IPS-20b (cell line): ENCODE measurements at regions not wholly inside any gene's neighbourhood (a gene's known extent, or its start where the extent isn't known, plus 50 kb on each side); places are given as distances from the start of the nearest gene placed in this dataset.

ENCODE experiments used
- H3K27ac ChIP-seq: one replicate; pipeline ENCODE4 v1.5.1; 2013; ENCODE audit warnings: low read length
- H3K27me3 ChIP-seq: 2 replicates; pipeline ENCODE4 v1.6.1; 2013; ENCODE audit warnings: mild to moderate bottlenecking, low read length, inconsistent platforms; ENCODE audit not compliant: insufficient read depth
- H3K36me3 ChIP-seq: 2 replicates; pipeline ENCODE4 v1.6.1; 2013; ENCODE audit warnings: low read depth, mild to moderate bottlenecking, inconsistent platforms, low read length, moderate library complexity; ENCODE audit not compliant: insufficient read depth
- H3K4me1 ChIP-seq: 2 replicates; pipeline ENCODE4 v1.6.1; 2013; ENCODE audit warnings: mild to moderate bottlenecking, control low read depth, inconsistent platforms, low read length, moderate library complexity; ENCODE audit not compliant: insufficient read depth
- H3K4me3 ChIP-seq: 2 replicates; pipeline ENCODE4 v1.5.1; 2013; ENCODE audit warnings: mild to moderate bottlenecking, low read length, inconsistent platforms
- H3K9ac ChIP-seq: 2 replicates; pipeline ENCODE4 v1.6.1; 2013; ENCODE audit warnings: low read depth, mild to moderate bottlenecking, inconsistent platforms, low read length, moderate library complexity
- H3K9me3 ChIP-seq: 2 replicates; pipeline ENCODE4 v1.6.1; 2013; ENCODE audit warnings: mild to moderate bottlenecking, low read depth, low read length, inconsistent platforms; ENCODE audit not compliant: insufficient read depth

DNA sequence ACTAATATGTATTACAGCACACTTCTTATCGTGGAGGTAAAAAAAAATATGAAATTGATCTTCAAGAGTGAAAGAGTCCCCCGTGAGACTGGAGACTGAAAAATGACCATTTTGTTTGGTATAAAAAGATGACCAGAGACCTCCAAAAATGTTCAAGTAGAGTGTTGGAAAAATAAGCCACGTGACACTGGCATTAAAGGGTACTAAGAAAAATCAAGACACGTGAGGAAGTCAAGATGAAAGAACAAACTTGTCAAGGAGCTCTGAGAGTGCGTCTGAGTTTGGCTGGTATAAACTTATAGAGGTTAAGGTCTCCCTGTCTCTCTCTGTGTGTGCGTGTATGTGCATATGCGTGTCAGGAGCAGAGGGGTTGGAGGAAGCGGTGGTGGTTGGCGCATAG lies 362.7 kb upstream of the COBL start:
- no peaks in the 10 kb centered on the region for H3K4me1 ChIP-seq
- H3K9ac ChIP-seq = no peak overlapping the region
- H3K27me3 ChIP-seq = no peaks in the 10 kb centered on the region
- H3K36me3 ChIP-seq = no peaks in the 10 kb centered on the region
- H3K9me3 ChIP-seq = no peaks in the 10 kb centered on the region
- no peak overlapping the region for H3K4me3 ChIP-seq
- no peak overlapping the region for H3K27ac ChIP-seq

DNA sequence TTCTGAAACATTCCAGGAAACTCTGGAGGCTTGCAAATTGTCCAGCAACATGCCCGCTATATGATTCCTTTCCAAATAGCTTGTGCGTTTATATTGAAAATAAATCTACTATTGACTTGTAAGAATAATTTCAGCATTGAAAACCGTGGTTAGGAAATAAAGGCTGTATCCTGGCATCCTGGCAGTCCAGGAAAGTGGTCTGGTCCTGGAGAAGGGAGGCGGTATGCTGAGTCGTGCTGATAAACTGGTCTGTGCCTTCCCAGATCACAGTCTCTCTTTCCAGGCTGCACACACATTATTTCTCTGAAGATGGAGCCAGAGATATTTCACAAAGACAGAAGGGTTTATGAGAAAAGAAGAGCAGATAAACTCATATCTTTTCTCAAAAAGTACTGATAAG lies 350.1 kb upstream of the COBL start:
- Histone ChIP-seq H3K9me3 (no peaks in the 10 kb centered on the region), H3K4me3 (no peak overlapping the region), H3K27me3 (no peaks in the 10 kb centered on the region), H3K9ac (no peak overlapping the region), H3K36me3 (no peaks in the 10 kb centered on the region), H3K27ac (no peak overlapping the region), H3K4me1 (peaks cover 10% of the 10 kb centered on the region; the same call in 1 of the 2 replicates)

DNA sequence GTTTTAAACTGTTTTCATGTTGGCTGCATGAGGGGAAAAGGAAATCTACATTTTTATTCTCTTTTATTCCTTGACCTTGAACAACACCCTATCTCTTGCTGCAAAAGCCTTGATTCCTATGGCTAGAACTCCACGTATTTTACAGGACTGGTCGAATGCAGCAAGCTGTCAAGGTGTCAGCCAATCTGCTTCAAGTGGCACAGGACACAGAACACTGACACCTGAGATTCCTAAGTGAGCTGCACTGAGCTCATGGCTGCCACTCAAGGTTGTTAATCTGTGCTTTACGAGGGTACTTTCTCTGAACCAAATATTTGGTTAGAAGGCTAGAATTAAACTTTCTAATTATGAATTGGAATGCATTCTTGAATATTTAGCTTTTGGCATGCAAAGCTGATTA lies 349.7 kb upstream of the COBL start:
- Histone ChIP-seq H3K36me3 (no peaks in the 10 kb centered on the region), H3K4me1 (peaks cover 10% of the 10 kb centered on the region; the same call in 1 of the 2 replicates), H3K9ac (no peak overlapping the region), H3K27me3 (no peaks in the 10 kb centered on the region), H3K27ac (no peak overlapping the region), H3K4me3 (no peak overlapping the region), H3K9me3 (no peaks in the 10 kb centered on the region)

DNA sequence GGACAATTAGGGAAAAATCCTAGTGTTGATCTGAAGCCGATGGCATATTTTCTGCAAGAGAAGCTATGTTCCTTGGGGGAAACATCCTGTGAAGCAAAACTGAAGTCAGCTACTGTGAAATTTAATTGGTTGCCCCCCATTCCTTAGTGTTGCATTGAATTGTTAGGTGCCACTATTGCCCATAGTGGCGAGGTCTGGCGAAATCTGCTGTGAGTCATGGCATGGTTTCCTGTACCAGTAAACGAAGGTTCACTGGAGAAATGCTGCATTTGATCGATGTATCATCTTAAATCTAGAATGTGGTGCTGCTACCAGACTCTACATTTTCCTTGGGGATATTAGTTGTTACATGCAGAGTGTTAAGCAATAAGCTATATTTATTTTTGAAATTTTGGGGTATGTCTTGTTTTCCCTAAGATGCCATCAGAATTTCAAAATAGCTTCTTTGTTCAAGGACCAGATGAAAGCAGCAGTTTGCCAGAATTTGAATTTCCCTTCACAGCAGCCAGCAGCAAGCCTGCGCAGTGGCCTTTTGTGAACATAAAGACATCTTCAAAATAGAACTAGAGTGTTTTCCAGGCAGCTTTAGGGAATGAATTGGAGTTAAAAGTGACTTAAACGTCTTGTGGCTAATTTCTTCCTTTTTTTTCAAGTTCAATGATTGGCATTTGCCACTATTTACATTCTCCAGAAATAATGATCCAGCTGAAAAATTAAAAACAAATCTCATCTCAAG lies 348.6 kb upstream of the COBL start:
- H3K36me3 ChIP-seq = no peaks in the 10 kb centered on the region
- peaks cover 10% of the 10 kb centered on the region; the same call in 1 of the 2 replicates for H3K4me1 ChIP-seq
- H3K9me3 ChIP-seq = no peaks in the 10 kb centered on the region
- no peak overlapping the region for H3K4me3 ChIP-seq
- H3K9ac ChIP-seq = no peak overlapping the region
- no peaks in the 10 kb centered on the region for H3K27me3 ChIP-seq
- H3K27ac ChIP-seq = no peak overlapping the region

DNA sequence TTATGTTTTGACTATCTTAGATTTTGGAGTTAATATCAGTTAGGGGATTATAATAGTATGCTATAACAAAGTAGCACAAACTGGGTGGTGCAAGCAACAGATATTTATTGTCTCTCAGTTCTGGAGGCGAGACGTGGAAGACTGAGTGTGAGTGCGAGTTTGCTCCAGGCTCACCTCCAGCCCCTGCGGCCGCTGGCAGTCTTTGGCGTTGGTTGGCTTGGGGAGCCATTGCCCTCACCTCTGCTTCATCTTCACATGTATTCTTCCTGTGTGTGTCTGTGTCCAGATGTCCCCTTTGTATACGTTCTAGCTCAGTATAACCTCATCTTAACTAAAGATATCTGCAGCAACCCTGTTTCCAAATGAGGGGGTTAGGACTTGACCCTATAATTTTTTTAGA lies 343.9 kb upstream of the COBL start:
- Histone ChIP-seq H3K9ac (no peak overlapping the region), H3K36me3 (no peaks in the 10 kb centered on the region), H3K9me3 (no peaks in the 10 kb centered on the region), H3K4me3 (no peak overlapping the region), H3K27ac (no peak overlapping the region), H3K27me3 (no peaks in the 10 kb centered on the region), H3K4me1 (peaks cover 3% of the 10 kb centered on the region; the same call in 1 of the 2 replicates)

DNA sequence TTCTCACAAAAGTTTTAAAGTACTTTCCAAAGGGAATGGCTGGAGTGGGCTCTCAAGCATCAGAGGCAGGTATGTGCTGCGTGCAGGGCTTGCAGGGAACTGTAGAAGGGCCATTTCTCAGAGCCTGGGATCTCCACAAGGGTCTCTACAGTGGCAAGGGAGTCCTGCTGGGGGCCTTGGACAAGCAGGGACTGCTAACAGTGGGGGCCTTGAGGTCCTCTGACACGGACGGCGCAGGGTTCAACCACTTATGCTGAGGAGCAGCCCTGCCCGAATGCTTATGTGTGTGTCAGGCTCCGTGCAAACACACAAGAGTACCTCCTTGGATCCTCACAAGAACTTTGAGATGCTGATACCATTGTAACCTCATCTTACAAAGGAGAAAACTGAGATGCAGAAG lies 342.1 kb upstream of the COBL start:
- no peak overlapping the region for H3K27ac ChIP-seq
- H3K4me1 ChIP-seq = no peaks in the 10 kb centered on the region
- H3K9ac ChIP-seq = no peak overlapping the region
- H3K27me3 ChIP-seq = no peaks in the 10 kb centered on the region
- H3K36me3 ChIP-seq = no peaks in the 10 kb centered on the region
- no peak overlapping the region for H3K4me3 ChIP-seq
- H3K9me3 ChIP-seq = no peaks in the 10 kb centered on the region

DNA sequence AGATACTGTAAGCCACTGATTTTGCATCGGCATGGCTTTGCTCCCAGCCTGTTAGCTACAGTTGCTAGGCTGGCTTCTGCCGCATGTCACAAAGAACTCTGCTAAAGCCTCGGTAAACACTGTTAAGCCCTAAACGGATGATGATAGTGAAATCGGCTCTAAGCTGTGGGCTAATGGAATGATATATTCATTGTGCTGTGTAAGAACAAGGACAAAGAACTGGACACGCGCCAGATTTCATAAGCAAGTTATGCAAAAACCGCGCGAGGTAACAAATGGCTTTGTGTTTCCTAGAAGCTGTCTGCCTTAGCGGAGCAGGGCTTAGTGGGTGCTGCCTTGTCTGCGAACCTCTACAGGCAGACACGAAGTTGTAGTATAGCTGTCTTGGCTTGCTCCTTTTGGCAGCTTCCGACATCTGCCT lies 331.3 kb upstream of the COBL start:
- Histone ChIP-seq H3K9ac (no peak overlapping the region), H3K27me3 (no peaks in the 10 kb centered on the region), H3K4me1 (peaks cover 3% of the 10 kb centered on the region; the same call in 1 of the 2 replicates), H3K27ac (no peak overlapping the region), H3K4me3 (no peak overlapping the region), H3K36me3 (no peaks in the 10 kb centered on the region), H3K9me3 (no peaks in the 10 kb centered on the region)

DNA sequence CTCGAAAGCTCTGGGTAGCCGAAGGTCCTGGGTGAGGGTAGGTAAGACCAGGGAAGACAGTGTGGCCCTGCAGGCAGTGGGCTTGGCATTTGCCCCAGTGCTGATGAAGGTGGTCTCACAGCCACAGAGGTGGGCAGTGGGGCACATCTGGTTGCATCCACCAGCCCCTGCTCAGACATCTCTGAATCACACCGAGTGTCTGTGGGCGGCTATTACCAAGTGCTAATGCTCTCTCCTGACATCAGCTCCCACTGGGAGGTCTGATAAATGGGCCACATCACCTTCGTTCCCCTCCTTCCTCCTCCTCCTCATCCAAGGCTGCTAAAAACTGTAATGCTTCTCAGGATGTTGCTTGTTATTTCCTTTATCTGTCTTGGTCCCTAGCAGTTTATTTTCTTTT lies 330.9 kb upstream of the COBL start:
- H3K4me1 ChIP-seq = peaks cover 3% of the 10 kb centered on the region; the same call in 1 of the 2 replicates
- no peaks in the 10 kb centered on the region for H3K27me3 ChIP-seq
- no peaks in the 10 kb centered on the region for H3K36me3 ChIP-seq
- no peaks in the 10 kb centered on the region for H3K9me3 ChIP-seq
- no peak overlapping the region for H3K27ac ChIP-seq
- no peak overlapping the region for H3K9ac ChIP-seq
- no peak overlapping the region for H3K4me3 ChIP-seq

DNA sequence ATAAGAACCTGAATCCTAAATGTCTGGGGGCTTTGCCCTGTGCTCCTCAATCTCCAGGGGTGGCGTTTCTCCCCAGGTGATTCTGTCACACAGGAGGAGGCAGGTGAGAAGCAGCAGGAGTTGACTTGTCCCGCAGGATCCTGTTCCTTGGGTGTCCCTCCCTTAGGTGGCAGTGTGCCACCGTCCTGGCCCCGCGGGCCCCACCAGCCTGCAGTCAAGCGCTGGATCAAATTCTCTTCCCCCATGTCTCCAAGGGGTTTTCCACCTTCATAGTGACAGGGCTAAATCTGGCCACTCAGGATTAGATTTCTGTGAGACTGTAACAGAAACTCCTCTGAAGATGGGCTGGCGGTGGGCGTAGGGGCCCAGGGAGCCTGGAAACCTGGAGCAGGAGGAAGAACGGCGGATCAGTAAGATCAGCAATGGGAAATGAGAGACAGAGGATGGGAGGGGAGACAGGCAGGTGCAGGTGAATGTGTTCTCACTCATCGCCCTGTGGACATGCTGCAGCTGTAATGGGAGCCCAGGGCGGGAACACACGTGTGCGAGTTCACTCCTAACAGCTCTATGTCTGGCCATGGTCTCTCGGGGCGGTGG lies 329.2 kb upstream of the COBL start:
- Histone ChIP-seq H3K27ac (no peak overlapping the region), H3K27me3 (no peaks in the 10 kb centered on the region), H3K36me3 (no peaks in the 10 kb centered on the region), H3K4me3 (no peak overlapping the region), H3K4me1 (peaks cover 3% of the 10 kb centered on the region; the same call in 1 of the 2 replicates), H3K9ac (no peak overlapping the region), H3K9me3 (no peaks in the 10 kb centered on the region)

DNA sequence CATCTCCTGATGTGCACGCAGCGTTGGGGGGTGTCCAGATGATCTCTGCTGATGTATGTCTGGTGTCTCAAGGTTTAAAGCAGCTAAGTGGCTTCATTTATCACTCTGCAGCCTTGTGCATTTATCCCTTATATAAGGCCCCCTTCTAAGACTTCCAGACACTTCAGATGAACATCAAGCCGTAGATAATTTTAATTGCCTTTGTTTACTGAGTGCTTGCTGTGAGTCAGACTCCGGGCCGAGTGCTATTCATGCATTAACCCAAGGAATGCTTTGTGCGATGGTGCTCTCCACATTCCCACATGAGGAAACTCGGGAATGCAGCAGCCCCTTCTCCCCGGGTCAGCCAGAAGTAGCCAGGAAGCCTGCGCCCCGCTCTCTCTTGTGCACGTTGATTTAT lies 328.6 kb upstream of the COBL start:
- no peaks in the 10 kb centered on the region for H3K9me3 ChIP-seq
- H3K36me3 ChIP-seq = no peaks in the 10 kb centered on the region
- H3K4me3 ChIP-seq = no peak overlapping the region
- H3K27ac ChIP-seq = no peak overlapping the region
- no peaks in the 10 kb centered on the region for H3K27me3 ChIP-seq
- no peak overlapping the region for H3K9ac ChIP-seq
- H3K4me1 ChIP-seq = peaks cover 3% of the 10 kb centered on the region; the same call in 1 of the 2 replicates

DNA sequence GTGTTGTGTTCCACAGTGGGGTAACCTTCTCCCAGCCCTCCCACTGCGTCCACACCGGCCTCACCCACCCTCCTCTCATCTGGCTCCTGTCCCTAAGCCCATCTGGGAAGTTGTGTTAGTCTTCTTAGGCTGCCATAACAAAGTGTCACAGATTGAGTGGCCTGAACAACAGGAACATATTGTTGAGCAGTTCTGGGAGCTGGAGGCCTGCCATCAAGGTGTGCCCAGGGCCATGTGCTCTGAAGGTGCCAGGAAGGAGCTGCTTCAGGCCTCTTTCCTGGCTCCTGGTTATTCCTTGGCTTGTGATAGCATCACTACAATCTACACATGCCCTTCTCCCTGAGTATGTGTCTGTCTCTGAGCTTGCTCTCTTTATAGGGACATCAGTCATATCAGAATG lies 327.6 kb upstream of the COBL start:
- Histone ChIP-seq H3K4me3 (no peak overlapping the region), H3K9ac (no peak overlapping the region), H3K36me3 (no peaks in the 10 kb centered on the region), H3K27ac (no peak overlapping the region), H3K27me3 (no peaks in the 10 kb centered on the region), H3K9me3 (no peaks in the 10 kb centered on the region), H3K4me1 (peaks cover 3% of the 10 kb centered on the region; the same call in 1 of the 2 replicates)

DNA sequence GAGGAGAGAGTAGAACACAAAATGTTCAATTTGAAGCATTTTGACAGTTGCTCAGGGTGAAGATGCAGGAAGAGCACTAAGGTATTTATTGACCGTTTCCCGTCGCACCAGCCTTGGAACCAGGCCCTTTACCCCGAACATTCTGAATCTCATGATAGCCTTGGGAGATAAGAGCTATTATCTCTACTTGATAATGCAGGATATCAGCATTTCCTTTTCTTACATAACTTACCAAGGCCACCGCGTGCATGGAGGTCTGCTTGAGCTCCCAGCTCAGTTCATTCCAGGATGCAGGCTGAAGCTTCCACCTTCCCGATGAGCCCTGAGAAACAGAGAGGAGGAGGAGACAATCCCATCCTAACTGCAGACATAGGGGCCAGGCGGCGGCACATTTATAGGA lies 324.2 kb upstream of the COBL start:
- no peaks in the 10 kb centered on the region for H3K27me3 ChIP-seq
- H3K36me3 ChIP-seq = no peaks in the 10 kb centered on the region
- peaks cover 12% of the 10 kb centered on the region for H3K4me1 ChIP-seq
- no peak overlapping the region for H3K4me3 ChIP-seq
- no peak overlapping the region for H3K27ac ChIP-seq
- no peaks in the 10 kb centered on the region for H3K9me3 ChIP-seq
- H3K9ac ChIP-seq = no peak overlapping the region
